ENCODE measurements at regions not wholly inside any gene's neighbourhood (a gene's known extent, or its start where the extent isn't known, plus 50 kb on each side); places are given as distances from the start of the nearest gene placed in this dataset.

DNA sequence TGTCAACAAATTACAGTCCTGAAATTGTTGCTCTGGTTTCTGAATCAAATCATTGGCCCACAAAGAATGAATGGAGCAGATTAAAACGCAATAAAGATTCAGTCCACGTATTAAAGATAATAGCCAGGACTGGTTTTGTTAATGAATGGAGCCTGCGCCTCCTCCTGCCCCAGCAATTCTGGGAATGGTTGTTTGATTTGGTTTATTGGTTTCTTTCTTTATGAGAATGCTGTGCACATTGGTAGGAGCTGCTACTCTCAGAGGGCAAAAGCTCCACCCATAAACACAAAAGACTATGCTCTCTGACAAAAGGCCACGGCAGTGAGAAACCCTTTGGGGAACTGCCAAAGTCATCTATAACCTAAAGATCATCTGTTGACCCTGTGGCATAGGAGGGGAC is 261.1 kb downstream of the ABHD5 start:
- ATAC-seq (no peak), DNase-seq (no peak)
- no peak overlapping the region for H3K4me3 ChIP-seq
- no peaks in the 10 kb centered on the region for H3K9me3 ChIP-seq
- H3K36me3 ChIP-seq = no peaks in the 10 kb centered on the region
- H3K4me1 ChIP-seq = no peaks in the 10 kb centered on the region
- H3K27me3 ChIP-seq = peaks cover 0 to 4% (median 0%) of the 10 kb centered on the region in 3 donors
- H3K27ac ChIP-seq = no peak overlapping the region
- in situ Hi-C loops (cut with MboI; ENCODE audit: low sequenced_read_pairs in 4 of 4) = no loop called here
- intact Hi-C loops (cut with DNase I; ENCODE audit: low total_unique reads) = no loop called here
- TF ChIP-seq, protein P1, sequence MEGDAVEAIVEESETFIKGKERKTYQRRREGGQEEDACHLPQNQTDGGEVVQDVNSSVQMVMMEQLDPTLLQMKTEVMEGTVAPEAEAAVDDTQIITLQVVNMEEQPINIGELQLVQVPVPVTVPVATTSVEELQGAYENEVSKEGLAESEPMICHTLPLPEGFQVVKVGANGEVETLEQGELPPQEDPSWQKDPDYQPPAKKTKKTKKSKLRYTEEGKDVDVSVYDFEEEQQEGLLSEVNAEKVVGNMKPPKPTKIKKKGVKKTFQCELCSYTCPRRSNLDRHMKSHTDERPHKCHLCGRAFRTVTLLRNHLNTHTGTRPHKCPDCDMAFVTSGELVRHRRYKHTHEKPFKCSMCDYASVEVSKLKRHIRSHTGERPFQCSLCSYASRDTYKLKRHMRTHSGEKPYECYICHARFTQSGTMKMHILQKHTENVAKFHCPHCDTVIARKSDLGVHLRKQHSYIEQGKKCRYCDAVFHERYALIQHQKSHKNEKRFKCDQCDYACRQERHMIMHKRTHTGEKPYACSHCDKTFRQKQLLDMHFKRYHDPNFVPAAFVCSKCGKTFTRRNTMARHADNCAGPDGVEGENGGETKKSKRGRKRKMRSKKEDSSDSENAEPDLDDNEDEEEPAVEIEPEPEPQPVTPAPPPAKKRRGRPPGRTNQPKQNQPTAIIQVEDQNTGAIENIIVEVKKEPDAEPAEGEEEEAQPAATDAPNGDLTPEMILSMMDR (IDR thresholded peaks at IDR 0.05 in 4 of 5, conservative IDR thresholded peaks at IDR 0.05 in 1 of 5) = no peak
- no peak for TF ChIP-seq POLR2A (IDR thresholded peaks at IDR 0.05)

DNA sequence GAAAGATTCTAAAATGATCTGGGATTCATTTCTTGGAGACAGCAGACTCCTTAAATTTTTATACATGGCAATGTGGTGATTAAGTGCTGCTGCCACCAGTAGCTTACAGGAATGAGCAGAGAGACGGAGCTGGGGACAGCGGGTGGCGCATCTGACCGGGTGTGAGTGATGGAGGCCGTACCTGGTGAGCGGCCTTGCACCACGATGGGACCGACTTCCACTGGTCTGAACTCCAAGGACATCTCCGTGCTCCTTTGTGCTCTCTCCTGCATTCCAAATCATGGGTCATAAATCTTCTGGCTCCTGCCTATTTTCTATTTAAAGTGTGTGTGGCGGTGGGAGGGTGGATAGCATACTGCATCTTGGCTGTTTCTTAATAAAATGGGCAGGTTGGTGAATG is 262.6 kb downstream of the ABHD5 start:
- in situ Hi-C loops (cut with MboI; ENCODE audit: low sequenced_read_pairs in 4 of 4) = no loop called here
- no peak overlapping the region for H3K27ac ChIP-seq
- H3K4me3 ChIP-seq = no peak overlapping the region
- no peaks in the 10 kb centered on the region for H3K9me3 ChIP-seq
- intact Hi-C loops (cut with DNase I; ENCODE audit: low total_unique reads) = no loop called here
- ATAC-seq (no peak), DNase-seq (no peak)
- H3K4me1 ChIP-seq = no peaks in the 10 kb centered on the region
- no peak for TF ChIP-seq POLR2A (IDR thresholded peaks at IDR 0.05)
- TF ChIP-seq, protein P1 (IDR thresholded peaks at IDR 0.05 in 4 of 5, conservative IDR thresholded peaks at IDR 0.05 in 1 of 5) = no peak
- no peaks in the 10 kb centered on the region for H3K36me3 ChIP-seq
- no peaks in the 10 kb centered on the region for H3K27me3 ChIP-seq

DNA sequence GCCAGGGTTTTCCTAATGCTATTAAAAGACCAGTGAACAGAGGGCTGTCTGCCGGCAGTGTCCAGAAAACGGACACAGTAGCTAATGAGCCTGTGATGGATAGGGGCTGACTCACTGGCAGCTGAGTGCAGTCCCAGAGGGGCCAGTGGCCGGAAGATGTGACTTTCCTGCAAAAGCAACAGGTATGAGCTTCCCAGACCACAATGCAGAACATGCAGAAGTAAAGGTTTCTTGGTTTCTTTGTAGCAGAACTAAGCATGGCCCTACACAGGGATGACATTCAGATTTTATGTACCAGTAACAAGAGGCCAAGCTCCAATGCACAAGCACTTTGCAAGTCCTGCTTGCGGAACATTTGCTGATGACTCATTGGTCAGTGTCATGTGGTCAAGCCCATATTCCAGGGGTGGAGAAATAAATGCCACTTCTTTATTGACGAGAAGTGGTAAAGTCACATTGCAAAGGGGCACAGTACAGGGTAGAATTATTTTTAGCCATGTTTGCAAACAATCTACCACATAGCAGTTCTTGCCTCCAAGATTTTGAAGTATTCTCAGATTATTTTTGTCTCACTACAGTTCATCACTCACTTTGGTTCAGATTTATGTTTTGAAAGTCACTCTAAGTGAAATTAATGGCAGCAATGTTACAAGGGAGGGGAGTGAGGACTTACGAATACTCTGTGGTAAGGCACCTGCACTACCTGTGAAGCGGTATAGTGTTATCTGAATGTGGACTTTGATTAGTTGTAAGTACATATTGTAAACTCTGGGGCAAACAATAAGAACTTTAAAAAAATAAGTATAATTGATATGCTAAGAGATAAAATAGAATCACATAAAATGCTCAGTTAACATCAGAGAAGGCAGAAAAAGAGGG is 263.3 kb downstream of the ABHD5 start:
- no peaks in the 10 kb centered on the region for H3K4me1 ChIP-seq
- no peaks in the 10 kb centered on the region for H3K9me3 ChIP-seq
- peak; percentile 64 to 66 for ATAC-seq
- intact Hi-C loops (cut with DNase I; ENCODE audit: low total_unique reads) (no loop called here), in situ Hi-C loops (cut with MboI; ENCODE audit: low sequenced_read_pairs in 4 of 4) (no loop called here)
- no peaks in the 10 kb centered on the region for H3K36me3 ChIP-seq
- H3K27ac ChIP-seq = no peak overlapping the region
- DNase-seq = no peak
- H3K4me3 ChIP-seq = no peak overlapping the region
- H3K27me3 ChIP-seq = no peaks in the 10 kb centered on the region
- TF ChIP-seq, protein P1 (IDR thresholded peaks at IDR 0.05 in 4 of 5, conservative IDR thresholded peaks at IDR 0.05 in 1 of 5) = no peak
- TF ChIP-seq POLR2A (IDR thresholded peaks at IDR 0.05) = no peak

DNA sequence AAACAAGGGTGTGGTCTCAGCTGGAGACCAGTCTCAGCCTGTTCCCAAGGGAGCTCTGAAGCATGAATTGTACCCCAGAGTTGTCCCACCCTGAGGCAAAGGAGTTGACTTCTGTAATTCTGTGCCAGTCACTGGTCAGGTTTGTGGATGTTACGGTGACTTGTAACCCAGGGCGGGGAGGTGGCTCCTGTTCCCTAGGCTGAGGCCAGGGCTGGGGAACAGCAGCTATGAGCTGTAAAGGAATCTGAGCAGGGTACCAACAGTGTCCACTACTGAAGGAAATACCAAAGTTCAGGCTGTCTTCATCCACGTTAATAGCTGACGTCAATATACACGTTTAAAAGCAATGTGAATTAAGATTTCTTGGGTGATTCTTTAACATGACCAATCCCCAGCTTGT is 266.2 kb downstream of the ABHD5 start:
- no peaks in the 10 kb centered on the region for H3K4me1 ChIP-seq
- ATAC-seq = no peak
- in situ Hi-C loops (cut with MboI; ENCODE audit: low sequenced_read_pairs in 4 of 4) (no loop called here), intact Hi-C loops (cut with DNase I; ENCODE audit: low total_unique reads) (no loop called here)
- no peak overlapping the region for H3K27ac ChIP-seq
- TF ChIP-seq, protein P1 (IDR thresholded peaks at IDR 0.05 in 4 of 5, conservative IDR thresholded peaks at IDR 0.05 in 1 of 5) = no peak
- no peaks in the 10 kb centered on the region for H3K36me3 ChIP-seq
- DNase-seq = no peak
- no peaks in the 10 kb centered on the region for H3K9me3 ChIP-seq
- no peaks in the 10 kb centered on the region for H3K27me3 ChIP-seq
- H3K4me3 ChIP-seq = no peak overlapping the region

Data from gastrocnemius medialis (tissue), 4 donors.